H9 (cell line): ENCODE measurements at regions not wholly inside any gene's neighbourhood (a gene's known extent, or its start where the extent isn't known, plus 50 kb on each side); places are given as distances from the start of the nearest gene placed in this dataset.

ENCODE experiments used
- DNase-seq: peaks from one replicate; pipeline ENCODE4 v3.0.0-alpha.2; 2017
- H2AFZ ChIP-seq: one replicate; pipeline ENCODE4 v1.6.1; 2013; ENCODE audit warnings: mild to moderate bottlenecking, low read length, control low read depth, moderate library complexity
- H2AK5ac ChIP-seq: 2 replicates; pipeline ENCODE4 v1.6.1; 2013; ENCODE audit warnings: low read length, control low read depth, mixed read lengths; ENCODE audit not compliant: insufficient read length
- H2BK120ac ChIP-seq: one replicate; pipeline ENCODE4 v1.6.1; 2013; ENCODE audit warnings: low read depth, mild to moderate bottlenecking, low read length, control low read depth, inconsistent platforms; ENCODE audit not compliant: poor library complexity, severe bottlenecking
- H2BK12ac ChIP-seq: 2 replicates; pipeline ENCODE4 v1.6.1; 2013; ENCODE audit warnings: low read length, control low read depth, mixed read lengths, low read depth; ENCODE audit not compliant: insufficient read length
- H2BK15ac ChIP-seq: 2 replicates; pipeline ENCODE4 v1.6.1; 2013; ENCODE audit warnings: low read depth, low read length, control low read depth
- H2BK20ac ChIP-seq: one replicate; pipeline ENCODE4 v1.6.1; 2013; ENCODE audit warnings: low read depth, mild to moderate bottlenecking, low read length, control low read depth, inconsistent platforms; ENCODE audit not compliant: poor library complexity, severe bottlenecking
- H2BK5ac ChIP-seq: 2 replicates; pipeline ENCODE4 v1.6.1; 2013; ENCODE audit warnings: low read length, control low read depth, mixed read lengths; ENCODE audit not compliant: insufficient read length
- H3K14ac ChIP-seq: 2 replicates; pipeline ENCODE4 v1.6.1; 2013; ENCODE audit warnings: low read length, control low read depth; ENCODE audit not compliant: insufficient read depth
- H3K18ac ChIP-seq: 2 replicates; pipeline ENCODE4 v1.6.1; 2013; ENCODE audit warnings: low read depth, mild to moderate bottlenecking, mixed read lengths, low read length, control low read depth; ENCODE audit not compliant: insufficient read length
- H3K23ac ChIP-seq: 2 replicates; pipeline ENCODE4 v1.6.1; 2013; ENCODE audit warnings: low read length, control low read depth, mixed read lengths, low read depth; ENCODE audit not compliant: insufficient read length
- H3K23me2 ChIP-seq: 2 replicates; pipeline ENCODE4 v1.6.1; 2013; ENCODE audit warnings: low read depth, mild to moderate bottlenecking, mixed read lengths, low read length, control low read depth; ENCODE audit not compliant: insufficient read length, poor library complexity, severe bottlenecking
- H3K27ac ChIP-seq: 2 replicates; pipeline ENCODE4 v1.5.1; 2013; ENCODE audit warnings: low read length, control low read depth, mixed read lengths, low read depth; ENCODE audit not compliant: insufficient read length
- H3K27me3 ChIP-seq: 2 replicates; pipeline ENCODE4 v1.6.1; 2013; ENCODE audit warnings: low read length, control low read depth, inconsistent platforms; ENCODE audit not compliant: insufficient read depth
- H3K4ac ChIP-seq: 2 replicates; pipeline ENCODE4 v1.6.1; 2013; ENCODE audit warnings: low read depth, mild to moderate bottlenecking, control low read depth, inconsistent platforms, low read length, moderate library complexity
- H3K4me1 ChIP-seq: 2 replicates; pipeline ENCODE4 v1.6.1; 2013; ENCODE audit warnings: low read length, control low read depth, inconsistent platforms; ENCODE audit not compliant: insufficient read depth
- H3K4me2 ChIP-seq: 2 replicates; pipeline ENCODE4 v1.6.1; 2013; ENCODE audit warnings: low read length, control low read depth, mixed read lengths; ENCODE audit not compliant: insufficient read length, insufficient read depth
- H3K56ac ChIP-seq: 2 replicates; pipeline ENCODE4 v1.6.1; 2013; ENCODE audit warnings: low read depth, mild to moderate bottlenecking, mixed read lengths, low read length, control low read depth; ENCODE audit not compliant: insufficient read length
- H3K79me1 ChIP-seq: 2 replicates; pipeline ENCODE4 v1.6.1; 2013; ENCODE audit warnings: low read depth, mild to moderate bottlenecking, moderate library complexity, low read length, control low read depth, inconsistent platforms; ENCODE audit not compliant: insufficient read depth, poor library complexity, severe bottlenecking
- H3K79me2 ChIP-seq: 2 replicates; pipeline ENCODE4 v1.6.1; 2013; ENCODE audit warnings: low read length, control low read depth, inconsistent platforms; ENCODE audit not compliant: insufficient read depth
- H3K9ac ChIP-seq: 2 replicates; pipeline ENCODE4 v1.6.1; 2013; ENCODE audit warnings: low read length, control low read depth, mixed read lengths; ENCODE audit not compliant: insufficient read length; ENCODE audit errors: extremely low read depth
- H3K9me3 ChIP-seq: one replicate; pipeline ENCODE4 v1.6.1; 2013; ENCODE audit warnings: low read depth, low read length, inconsistent platforms; ENCODE audit not compliant: control insufficient read depth
- H3T11ph ChIP-seq: one replicate; pipeline ENCODE4 v1.6.1; 2013; ENCODE audit warnings: mild to moderate bottlenecking, low read length, control low read depth, inconsistent platforms
- H4K20me1 ChIP-seq: one replicate; pipeline ENCODE4 v1.6.1; 2013; ENCODE audit not compliant: control insufficient read depth, insufficient read length, insufficient read depth
- H4K5ac ChIP-seq: 2 replicates; pipeline ENCODE4 v1.6.1; 2013; ENCODE audit warnings: low read depth, mild to moderate bottlenecking, mixed read lengths, low read length, control low read depth; ENCODE audit not compliant: insufficient read length
- H4K8ac ChIP-seq: replicated peaks from 2 replicates; pipeline ENCODE4 v1.6.1; 2013; ENCODE audit warnings: low read length, control low read depth, mixed read lengths, low read depth; ENCODE audit not compliant: insufficient read length
- H4K91ac ChIP-seq: 2 replicates; pipeline ENCODE4 v1.6.1; 2013; ENCODE audit warnings: low read depth, mild to moderate bottlenecking, moderate library complexity, mixed read lengths, low read length, control low read depth; ENCODE audit not compliant: insufficient read length
- H3K27ac Mint-ChIP-seq, 3 experiments: 2 replicates in 2 of 3; 3 replicates in 1 of 3; pipeline ENCODE4 v1.8.0; 2020 to 2021; ENCODE audit warnings: mixed read lengths in 3 of 3, mild to moderate bottlenecking in 1 of 3, moderate library complexity in 1 of 3
- H3K27me3 Mint-ChIP-seq: 2 replicates; pipeline ENCODE4 v1.8.0; 2021; ENCODE audit warnings: low read depth, mild to moderate bottlenecking, moderate library complexity, mixed read lengths
- H3K36me3 Mint-ChIP-seq, 3 experiments: 2 replicates in 2 of 3; 3 replicates in 1 of 3; pipeline ENCODE4 v1.8.0; 2020 to 2021; ENCODE audit warnings: low read depth in 3 of 3, mixed read lengths in 3 of 3; ENCODE audit not compliant: insufficient read depth in 1 of 3
- H3K4me1 Mint-ChIP-seq, 2 experiments: 2 replicates each; pipeline ENCODE4 v1.8.0; 2020; ENCODE audit warnings: mixed read lengths in 2 of 2
- H3K4me3 Mint-ChIP-seq, 2 experiments: 2 replicates in 1 of 2; 3 replicates in 1 of 2; pipeline ENCODE4 v1.8.0; 2020 to 2021; ENCODE audit warnings: mild to moderate bottlenecking in 2 of 2, mixed read lengths in 2 of 2, moderate library complexity in 1 of 2
- H3K9me3 Mint-ChIP-seq, 2 experiments: 2 replicates in 1 of 2; 3 replicates in 1 of 2; pipeline ENCODE4 v1.8.0; 2020; ENCODE audit warnings: mild to moderate bottlenecking in 2 of 2, mixed read lengths in 2 of 2, moderate library complexity in 1 of 2
- CTCF ChIP-seq: fragments of 200-600 bp; sonication (generic); conservative IDR thresholded peaks from 3 replicates; pipeline ENCODE4 v1.8.0; 2021; ENCODE audit warnings: antibody characterized with exemption, mild to moderate bottlenecking
- WGBS: extraction: QIAGEN DNeasy Blood & Tissue Kit; methylation state at CpG from one replicate; pipeline ENCODE4 v1.1.7; 2013; ENCODE audit warnings: missing lambda C conversion rate, low lambda C conversion rate, mixed read lengths; ENCODE audit not compliant: insufficient read length; ENCODE audit errors: extremely low coverage; 5-methylcytosine and 5-hydroxymethylcytosine counted together

GRCh38 chr10:78634835-78635234 lies 433.9 kb upstream of the ZMIZ1 start:
- H2BK120ac ChIP-seq = no peak overlapping the region
- no peak overlapping the region for H2BK20ac ChIP-seq
- H4K91ac ChIP-seq = no peak overlapping the region
- no peak overlapping the region for H3K27ac Mint-ChIP-seq
- H3K27me3 ChIP-seq = no peaks in the 10 kb centered on the region
- H2AK5ac ChIP-seq = no peak overlapping the region
- no peak for DNase-seq
- no peaks in the 10 kb centered on the region for H3K9me3 ChIP-seq
- H3K36me3 Mint-ChIP-seq = no peaks in the 10 kb centered on the region
- no peak overlapping the region for H3K23ac ChIP-seq
- no peak for TF ChIP-seq CTCF
- H3K9ac ChIP-seq = no peak overlapping the region
- H3K4me1 Mint-ChIP-seq = peaks cover 3 to 7% of the 10 kb centered on the region in 2 experiments
- no peaks in the 10 kb centered on the region for H3K4me1 ChIP-seq
- no peaks in the 10 kb centered on the region for H3K23me2 ChIP-seq
- H3K4me3 Mint-ChIP-seq = no peak overlapping the region
- H2BK15ac ChIP-seq = no peak overlapping the region
- H3K27ac ChIP-seq = no peak overlapping the region
- peaks cover 6% of the 10 kb centered on the region for H3K27me3 Mint-ChIP-seq
- no peak overlapping the region for H3K4ac ChIP-seq
- H3K14ac ChIP-seq = no peak overlapping the region
- H3K56ac ChIP-seq = no peak overlapping the region
- H3K9me3 Mint-ChIP-seq = no peaks in the 10 kb centered on the region
- H4K8ac ChIP-seq = no peak overlapping the region
- no peak overlapping the region for H2BK5ac ChIP-seq
- H2BK12ac ChIP-seq = no peak overlapping the region
- no peak overlapping the region for H2AFZ ChIP-seq
- H3K18ac ChIP-seq = no peak overlapping the region
- WGBS = no CpG with 5 or more reads among the region's 2 CpGs
- H4K5ac ChIP-seq = no peak overlapping the region
- H4K20me1 ChIP-seq = no peaks in the 10 kb centered on the region
- no peaks in the 10 kb centered on the region for H3K79me1 ChIP-seq
- H3T11ph ChIP-seq = no peak overlapping the region
- H3K79me2 ChIP-seq = no peaks in the 10 kb centered on the region
- H3K4me2 ChIP-seq = no peak overlapping the region
